GM23248 (cell line): ENCODE measurements at regions not wholly inside any gene's neighbourhood (a gene's known extent, or its start where the extent isn't known, plus 50 kb on each side); places are given as distances from the start of the nearest gene placed in this dataset.

ENCODE experiments used
- DNase-seq: peaks from one replicate; pipeline ENCODE4 v3.0.0-alpha.2; 2015
- H2AFZ ChIP-seq: fragments of 200-600 bp; sonication (generic); 2 replicates; pipeline ENCODE4 v1.6.1; 2016; ENCODE audit warnings: antibody characterized with exemption
- H3F3A ChIP-seq: fragments of 200-600 bp; sonication (generic); 2 replicates; pipeline ENCODE4 v1.6.1; 2016; ENCODE audit warnings: mild to moderate bottlenecking, antibody characterized with exemption, mixed run types; ENCODE audit not compliant: insufficient read depth
- H3K27ac ChIP-seq: fragments of 200-600 bp; sonication (generic); 2 replicates; pipeline ENCODE4 v1.5.1; 2016; ENCODE audit warnings: mild to moderate bottlenecking
- H3K27me3 ChIP-seq: fragments of 200-600 bp; sonication (generic); replicated peaks from 2 replicates; pipeline ENCODE4 v1.6.1; 2016; ENCODE audit warnings: mild to moderate bottlenecking; ENCODE audit not compliant: insufficient read depth
- H3K36me3 ChIP-seq: fragments of 200-600 bp; sonication (generic); 2 replicates; pipeline ENCODE4 v1.6.1; 2016; ENCODE audit warnings: low read depth, mild to moderate bottlenecking
- H3K4me1 ChIP-seq: fragments of 200-600 bp; sonication (generic); 2 replicates; pipeline ENCODE4 v1.6.1; 2016; ENCODE audit warnings: mild to moderate bottlenecking; ENCODE audit not compliant: insufficient read depth
- H3K4me2 ChIP-seq: fragments of 200-600 bp; sonication (generic); one replicate; pipeline ENCODE4 v1.6.1; 2016; ENCODE audit warnings: mild to moderate bottlenecking; ENCODE audit not compliant: unreplicated experiment
- H3K4me3 ChIP-seq: fragments of 200-600 bp; sonication (generic); 2 replicates; pipeline ENCODE4 v1.5.1; 2016; ENCODE audit warnings: mild to moderate bottlenecking
- H3K79me2 ChIP-seq: fragments of 200-600 bp; sonication (generic); 2 replicates; pipeline ENCODE4 v1.6.1; 2016; ENCODE audit warnings: mild to moderate bottlenecking; ENCODE audit not compliant: insufficient read depth
- H3K9ac ChIP-seq: fragments of 200-600 bp; sonication (generic); 2 replicates; pipeline ENCODE4 v1.6.1; 2016; ENCODE audit warnings: mild to moderate bottlenecking
- H3K9me2 ChIP-seq: fragments of 200-600 bp; sonication (generic); 2 replicates; pipeline ENCODE4 v1.6.1; 2016; ENCODE audit warnings: mixed run types, mild to moderate bottlenecking, moderate library complexity; ENCODE audit not compliant: insufficient read depth
- H3K9me3 ChIP-seq: fragments of 200-600 bp; sonication (generic); one replicate; pipeline ENCODE4 v1.6.1; 2017; ENCODE audit warnings: low read depth
- H4K20me1 ChIP-seq: fragments of 200-600 bp; sonication (generic); 2 replicates; pipeline ENCODE4 v1.6.0; 2016; ENCODE audit not compliant: insufficient read depth
- EZH2 ChIP-seq: fragments of 200-600 bp; sonication (generic); IDR thresholded peaks from 2 replicates; pipeline ENCODE4 v1.6.1; 2018; ENCODE audit warnings: antibody characterized with exemption, mild to moderate bottlenecking; ENCODE audit not compliant: insufficient read depth, poor library complexity, severe bottlenecking
- EZH2phosphoT487 ChIP-seq: fragments of 200-600 bp; sonication (generic); IDR thresholded peaks from 2 replicates; pipeline ENCODE4 v1.6.1; 2018; ENCODE audit warnings: antibody characterized with exemption, moderate library complexity, mild to moderate bottlenecking, low read depth; ENCODE audit not compliant: insufficient read depth
- WGBS, 2 experiments: methylation state at CpG; one replicate each; pipeline ENCODE4 v1.1.6; 2015 to 2017; ENCODE audit warnings: low lambda C conversion rate in 2 of 2, low coverage in 1 of 2; ENCODE audit errors: missing lambda C conversion rate in 2 of 2; 5-methylcytosine and 5-hydroxymethylcytosine counted together
- in situ Hi-C: fragments of 300-500 bp; cut with MboI; formaldehyde crosslinking; loops from 2 replicates; pipeline ENCODE4 v1.15.0; 2020

- Histone ChIP-seq H3K27me3 (peaks cover 7% of the 10 kb centered on the region; the same call in 1 of the 2 replicates), H3K9me3 (no peaks in the 10 kb centered on the region), H3K79me2 (no peaks in the 10 kb centered on the region), H3K9ac (no peak overlapping the region), H3K4me2 (no peak overlapping the region), H3F3A (peaks cover 8% of the 10 kb centered on the region), H3K4me1 (peaks cover 12% of the 10 kb centered on the region), H4K20me1 (no peaks in the 10 kb centered on the region), H3K4me3 (no peak overlapping the region), H2AFZ (no peak overlapping the region), H3K27ac (no peak overlapping the region), H3K36me3 (no peaks in the 10 kb centered on the region), H3K9me2 (no peaks in the 10 kb centered on the region)
- DNase-seq: no peak
- in situ Hi-C loops: no loop called here
- WGBS, 2 experiments: 72 to 75% methylated on average over 5 of the region's 5 CpGs
- no peak for TF ChIP-seq EZH2phosphoT487
- TF ChIP-seq EZH2: no peak
Measured at GRCh38 chr9:81474792-81475191, 214.6 kb downstream of the TLE1 start.

- Histone ChIP-seq H3K27ac (no peak overlapping the region), H3K4me3 (no peak overlapping the region), H3K4me1 (peaks cover 12% of the 10 kb centered on the region), H4K20me1 (no peaks in the 10 kb centered on the region), H2AFZ (no peak overlapping the region), H3K27me3 (peaks cover 13% of the 10 kb centered on the region; the same call in 1 of the 2 replicates), H3F3A (peaks cover 8% of the 10 kb centered on the region), H3K36me3 (no peaks in the 10 kb centered on the region), H3K9me2 (no peaks in the 10 kb centered on the region), H3K9ac (no peak overlapping the region), H3K9me3 (no peaks in the 10 kb centered on the region), H3K4me2 (no peak overlapping the region), H3K79me2 (no peaks in the 10 kb centered on the region)
- in situ Hi-C loops: no loop called here
- DNase-seq: no peak
- TF ChIP-seq EZH2phosphoT487 (no peak), EZH2 (no peak)
- WGBS, 2 experiments: 41 to 47% methylated on average over 3 of the region's 3 CpGs
Measured at GRCh38 chr9:81474125-81474524, 215.2 kb downstream of the TLE1 start.

GRCh38 chr9:81473708-81474107 is 215.6 kb downstream of the TLE1 start:
- no peaks in the 10 kb centered on the region for H3K36me3 ChIP-seq
- no peaks in the 10 kb centered on the region for H3K9me3 ChIP-seq
- WGBS, 2 experiments: 68 to 75% methylated on average over 1 of the region's 1 CpG
- H3K27ac ChIP-seq: no peak overlapping the region
- no peaks in the 10 kb centered on the region for H4K20me1 ChIP-seq
- no peak overlapping the region for H3K4me2 ChIP-seq
- in situ Hi-C loops: no loop called here
- H3K79me2 ChIP-seq: no peaks in the 10 kb centered on the region
- H3K9ac ChIP-seq: no peak overlapping the region
- TF ChIP-seq EZH2 (no peak), EZH2phosphoT487 (no peak)
- H2AFZ ChIP-seq: no peak overlapping the region
- peaks cover 12% of the 10 kb centered on the region for H3K4me1 ChIP-seq
- H3F3A ChIP-seq: peaks cover 8% of the 10 kb centered on the region
- H3K27me3 ChIP-seq: peaks cover 17% of the 10 kb centered on the region; the same call in 1 of the 2 replicates
- H3K9me2 ChIP-seq: no peaks in the 10 kb centered on the region
- DNase-seq: no peak
- no peak overlapping the region for H3K4me3 ChIP-seq

GRCh38 chr9:81473206-81473605 is 216.1 kb downstream of the TLE1 start:
- DNase-seq: no peak
- H3K27ac ChIP-seq: no peak overlapping the region
- TF ChIP-seq EZH2phosphoT487 (no peak), EZH2 (no peak)
- no peaks in the 10 kb centered on the region for H3K9me2 ChIP-seq
- H3K4me1 ChIP-seq: peaks cover 12% of the 10 kb centered on the region
- WGBS, 2 experiments: 52 to 54% methylated on average over 2 of the region's 2 CpGs
- H2AFZ ChIP-seq: no peak overlapping the region
- H3K9ac ChIP-seq: no peak overlapping the region
- no peaks in the 10 kb centered on the region for H3K79me2 ChIP-seq
- peaks cover 17% of the 10 kb centered on the region; the same call in 1 of the 2 replicates for H3K27me3 ChIP-seq
- in situ Hi-C loops: no loop called here
- no peak overlapping the region for H3K4me3 ChIP-seq
- no peaks in the 10 kb centered on the region for H4K20me1 ChIP-seq
- H3K36me3 ChIP-seq: no peaks in the 10 kb centered on the region
- peaks cover 8% of the 10 kb centered on the region for H3F3A ChIP-seq
- no peaks in the 10 kb centered on the region for H3K9me3 ChIP-seq
- H3K4me2 ChIP-seq: no peak overlapping the region

- Histone ChIP-seq H2AFZ (no peak overlapping the region), H3K9ac (no peak overlapping the region), H3K9me2 (no peaks in the 10 kb centered on the region), H3K27ac (no peak overlapping the region), H4K20me1 (no peaks in the 10 kb centered on the region), H3K79me2 (no peaks in the 10 kb centered on the region), H3K4me3 (no peak overlapping the region), H3K36me3 (no peaks in the 10 kb centered on the region), H3K4me1 (peaks cover 7% of the 10 kb centered on the region), H3K27me3 (peaks cover 17% of the 10 kb centered on the region; the same call in 1 of the 2 replicates), H3F3A (peaks cover 6% of the 10 kb centered on the region), H3K4me2 (no peak overlapping the region), H3K9me3 (no peaks in the 10 kb centered on the region)
- peak; percentile 40 for DNase-seq
- TF ChIP-seq EZH2phosphoT487 (no peak), EZH2 (no peak)
- whole genome bisulfite sequencing, 2 experiments: 3 to 5% methylated on average over 10 of the region's 10 CpGs
- in situ Hi-C loops: no loop called here
Measured at GRCh38 chr9:81472701-81473100, 216.6 kb downstream of the TLE1 start.
